Adrenal gland (tissue), 9 donors: ENCODE measurements at regions not wholly inside any gene's neighbourhood (a gene's known extent, or its start where the extent isn't known, plus 50 kb on each side); places are given as distances from the start of the nearest gene placed in this dataset.
"Not testable (repeated sequence)": the region's sequence is repeated elsewhere in the genome, so short reads cannot be mapped to it uniquely, and the experiment has no call there.

Source experiments
- DNase-seq, 7 donors: peaks; one replicate each; pipeline ENCODE4 v3.0.0-alpha.2; 2019 to 2020
- H3K27ac ChIP-seq, 5 donors: fragments of 200-600 bp; sonication (generic) in 4 of 5; 1 replicate in 3 of 5; 2 replicates in 2 of 5; pipeline versions ENCODE4 v1.5.1 to v1.8.0; 2016 to 2020; ENCODE audit warnings: mild to moderate bottlenecking in 1 of 5
- H3K27me3 ChIP-seq: fragments of 200-600 bp; 2 replicates; pipeline ENCODE4 v1.8.0; 2021
- H3K36me3 ChIP-seq, 2 donors: fragments of 200-600 bp; replicated peaks in 1 of 2; 1 replicate in 1 of 2; 2 replicates in 1 of 2; pipeline versions ENCODE4 v1.5.1 to v1.8.0; 2018 to 2022
- H3K4me1 ChIP-seq, 2 donors: fragments of 200-600 bp; replicated peaks in 1 of 2; 1 replicate in 1 of 2; 2 replicates in 1 of 2; pipeline versions ENCODE4 v1.5.1 to v1.8.0; 2018 to 2021
- H3K4me3 ChIP-seq, 4 donors: fragments of 200-600 bp; sonication (generic) in 3 of 4; one replicate each; pipeline ENCODE4 v1.5.1; 2016 to 2018
- H3K9me3 ChIP-seq, 3 donors: fragments of 200-600 bp; sonication (generic) in 1 of 3; replicated peaks in 1 of 3; 1 replicate in 2 of 3; 2 replicates in 1 of 3; pipeline versions ENCODE4 v1.5.1 to v1.8.0; 2016 to 2021
- CTCF ChIP-seq, 6 experiments: fragments of 450-650 bp in 4 of 6; fragments of 200-600 bp in 2 of 6; sonication (generic) in 1 of 6; IDR thresholded peaks; 1 replicate in 5 of 6; 2 replicates in 1 of 6; pipeline versions ENCODE4 v1.5.1 to v1.8.0; 2016 to 2021; ENCODE audit warnings: antibody characterized with exemption in 6 of 6, mild to moderate bottlenecking in 2 of 6, moderate library complexity in 1 of 6
- POLR2A ChIP-seq, 2 donors: fragments of 450-650 bp; IDR thresholded peaks; one replicate each; pipeline ENCODE4 v1.6.1; 2017; ENCODE audit warnings: antibody characterized with exemption in 2 of 2, mild to moderate bottlenecking in 2 of 2, moderate library complexity in 1 of 2
- WGBS, 4 donors: extraction: QIAGEN DNeasy Blood & Tissue Kit in 2 of 4; methylation state at CpG; one replicate each; pipeline versions ENCODE4 v1.1.5 to v1.1.7; 2013 to 2017; 5-methylcytosine and 5-hydroxymethylcytosine counted together
- intact Hi-C, 2 donors: fragments of 100-400 bp; cut with DNase I; formaldehyde crosslinking; loops; one replicate each; pipeline versions ENCODE4 v1.14.1 to v1.15.0; 2022 to 2023
- donor health status: healthy with polysubstance abuse.
- donor health status: Bipolar disorder and iron deficiency.
- donor health status: DM: yes; HTN: yes; CAD: no.
- donor health status: DM: no; HTN: no; CAD: no.
- donor health status: DM: no; HTN: no; CAD: no.

GRCh38 chr10:65065278-65065677, 1544.1 kb downstream of the REEP3 start:
- Histone ChIP-seq H3K9me3 (no peaks in the 10 kb centered on the region), H3K4me3 (no peak overlapping the region), H3K27ac (no peak overlapping the region), H3K36me3 (no peaks in the 10 kb centered on the region), H3K4me1 (no peaks in the 10 kb centered on the region), H3K27me3 (no peaks in the 10 kb centered on the region)
- DNase-seq = no peak
- intact Hi-C loops = no loop called here
- 88 to 97% (median 92%) methylated on average over 1 of the region's 1 CpG for WGBS, 4 donors
- no peak for TF ChIP-seq POLR2A (IDR thresholded peaks at IDR 0.05)
- TF ChIP-seq CTCF (IDR thresholded peaks at IDR 0.05) = no peak

GRCh38 chr10:65083222-65083621, 1562.0 kb downstream of the REEP3 start:
- no peak for DNase-seq
- Histone ChIP-seq H3K9me3 (no peaks in the 10 kb centered on the region), H3K36me3 (no peaks in the 10 kb centered on the region), H3K27ac (no peak overlapping the region), H3K4me1 (no peaks in the 10 kb centered on the region), H3K27me3 (no peaks in the 10 kb centered on the region), H3K4me3 (no peak overlapping the region)
- 30 to 79% (median 54%) methylated on average over 2 to 6 of the region's 6 CpGs for WGBS, 4 donors
- TF ChIP-seq POLR2A (IDR thresholded peaks at IDR 0.05) = no peak
- no peak for TF ChIP-seq CTCF (IDR thresholded peaks at IDR 0.05)
- intact Hi-C loops = no loop called here

- Histone ChIP-seq H3K4me3 (no peak overlapping the region), H3K36me3 (no peaks in the 10 kb centered on the region), H3K4me1 (no peaks in the 10 kb centered on the region), H3K27ac (no peak overlapping the region), H3K9me3 (no peaks in the 10 kb centered on the region), H3K27me3 (no peaks in the 10 kb centered on the region)
- intact Hi-C loops = no loop called here
- no peak for DNase-seq
- no peak for TF ChIP-seq POLR2A (IDR thresholded peaks at IDR 0.05)
- TF ChIP-seq CTCF (IDR thresholded peaks at IDR 0.05) = no peak
Measured at GRCh38 chr10:65090991-65091390, 1569.8 kb downstream of the REEP3 start.

GRCh38 chr10:65100146-65100545, 1578.9 kb downstream of the REEP3 start:
- no peak for TF ChIP-seq POLR2A (IDR thresholded peaks at IDR 0.05)
- no peak for TF ChIP-seq CTCF (IDR thresholded peaks at IDR 0.05)
- Histone ChIP-seq H3K36me3 (no peaks in the 10 kb centered on the region), H3K9me3 (no peaks in the 10 kb centered on the region), H3K27me3 (no peaks in the 10 kb centered on the region), H3K4me3 (no peak overlapping the region), H3K27ac (no peak overlapping the region), H3K4me1 (no peaks in the 10 kb centered on the region)
- WGBS, 4 donors = 61 to 89% (median 77%) methylated on average over 1 of the region's 1 CpG
- DNase-seq = no peak
- intact Hi-C loops = no loop called here

GRCh38 chr10:65100881-65101280, 1579.7 kb downstream of the REEP3 start:
- H3K4me3 ChIP-seq, H3K9me3 ChIP-seq, H3K27me3 ChIP-seq, DNase-seq, H3K27ac ChIP-seq, H3K36me3 ChIP-seq, H3K4me1 ChIP-seq, intact Hi-C loops: not testable (repeated sequence)
- 73 to 87% (median 81%) methylated on average over 3 to 4 of the region's 4 CpGs for WGBS, 4 donors
